Muscle of leg (tissue), 3 donors: ENCODE measurements at regions not wholly inside any gene's neighbourhood (a gene's known extent, or its start where the extent isn't known, plus 50 kb on each side); places are given as distances from the start of the nearest gene placed in this dataset.

ENCODE experiments used
- DNase-seq: peaks from one replicate; pipeline ENCODE4 v3.0.0; 2013
- H3K27ac ChIP-seq: one replicate; pipeline ENCODE4 v1.5.1; 2013; ENCODE audit warnings: mild to moderate bottlenecking, low read length, control low read depth
- H3K27me3 ChIP-seq: one replicate; pipeline ENCODE4 v1.6.1; 2013; ENCODE audit warnings: low read length; ENCODE audit not compliant: control insufficient read depth, insufficient read depth
- H3K36me3 ChIP-seq: one replicate; pipeline ENCODE4 v1.6.1; 2013; ENCODE audit warnings: low read length; ENCODE audit not compliant: control insufficient read depth, insufficient read depth
- H3K4me1 ChIP-seq: one replicate; pipeline ENCODE4 v1.6.1; 2013; ENCODE audit warnings: low read length; ENCODE audit not compliant: control insufficient read depth, insufficient read depth
- H3K4me3 ChIP-seq: one replicate; pipeline ENCODE4 v1.5.1; 2013; ENCODE audit warnings: low read length, control low read depth
- H3K9me3 ChIP-seq: replicated peaks from 2 replicates; pipeline ENCODE4 v1.6.1; 2013; ENCODE audit warnings: low read depth, low read length; ENCODE audit not compliant: control insufficient read depth
- WGBS: methylation state at CpG from one replicate; pipeline ENCODE4 v1.1.5; 2013; ENCODE audit warnings: missing lambda C conversion rate; ENCODE audit not compliant: insufficient coverage; 5-methylcytosine and 5-hydroxymethylcytosine counted together

DNA sequence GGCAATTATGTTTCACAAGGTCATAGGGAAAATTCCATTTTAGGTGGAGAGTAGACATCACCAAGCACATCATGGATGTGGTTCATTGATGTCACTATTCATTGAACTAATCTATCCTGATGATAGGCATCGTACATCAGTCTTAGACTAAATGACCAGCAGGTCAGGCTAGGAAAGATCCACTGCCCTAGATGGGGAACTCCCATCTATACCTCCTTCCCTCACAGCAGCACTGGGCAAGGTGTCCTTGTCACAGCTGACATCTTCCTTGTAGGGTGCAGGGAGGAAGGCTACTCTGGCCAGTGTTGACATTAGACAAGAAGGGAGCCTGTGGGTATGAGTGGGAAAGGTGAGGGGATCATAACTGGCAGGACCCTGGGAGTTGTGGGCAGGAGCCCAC lies 63.8 kb upstream of the CAPRIN2 start:
- no peak for DNase-seq
- Histone ChIP-seq H3K27me3 (peaks cover 13% of the 10 kb centered on the region), H3K36me3 (no peaks in the 10 kb centered on the region), H3K27ac (no peak overlapping the region), H3K4me1 (peaks cover 6% of the 10 kb centered on the region), H3K4me3 (no peak overlapping the region), H3K9me3 (no peaks in the 10 kb centered on the region)
- WGBS = no CpG with 5 or more reads among the region's 1 CpG

GRCh38 chr12:30816742-30817465 lies 62.2 kb upstream of the CAPRIN2 start:
- H3K27ac ChIP-seq = no peak overlapping the region
- no peaks in the 10 kb centered on the region for H3K36me3 ChIP-seq
- WGBS = 89% methylated on average over 3 of the region's 6 CpGs
- DNase-seq = no peak
- H3K4me1 ChIP-seq = peaks cover 2% of the 10 kb centered on the region
- H3K9me3 ChIP-seq = no peaks in the 10 kb centered on the region
- no peak overlapping the region for H3K4me3 ChIP-seq
- H3K27me3 ChIP-seq = peaks cover 7% of the 10 kb centered on the region

- DNase-seq = no peak
- no peaks in the 10 kb centered on the region for H3K36me3 ChIP-seq
- H3K27ac ChIP-seq = no peak overlapping the region
- H3K4me1 ChIP-seq = no peaks in the 10 kb centered on the region
- H3K9me3 ChIP-seq = no peaks in the 10 kb centered on the region
- no peak overlapping the region for H3K4me3 ChIP-seq
- H3K27me3 ChIP-seq = peaks cover 5% of the 10 kb centered on the region
These were observed 59.5 kb upstream of the CAPRIN2 start for GRCh38 chr12:30814295-30814655.

DNA sequence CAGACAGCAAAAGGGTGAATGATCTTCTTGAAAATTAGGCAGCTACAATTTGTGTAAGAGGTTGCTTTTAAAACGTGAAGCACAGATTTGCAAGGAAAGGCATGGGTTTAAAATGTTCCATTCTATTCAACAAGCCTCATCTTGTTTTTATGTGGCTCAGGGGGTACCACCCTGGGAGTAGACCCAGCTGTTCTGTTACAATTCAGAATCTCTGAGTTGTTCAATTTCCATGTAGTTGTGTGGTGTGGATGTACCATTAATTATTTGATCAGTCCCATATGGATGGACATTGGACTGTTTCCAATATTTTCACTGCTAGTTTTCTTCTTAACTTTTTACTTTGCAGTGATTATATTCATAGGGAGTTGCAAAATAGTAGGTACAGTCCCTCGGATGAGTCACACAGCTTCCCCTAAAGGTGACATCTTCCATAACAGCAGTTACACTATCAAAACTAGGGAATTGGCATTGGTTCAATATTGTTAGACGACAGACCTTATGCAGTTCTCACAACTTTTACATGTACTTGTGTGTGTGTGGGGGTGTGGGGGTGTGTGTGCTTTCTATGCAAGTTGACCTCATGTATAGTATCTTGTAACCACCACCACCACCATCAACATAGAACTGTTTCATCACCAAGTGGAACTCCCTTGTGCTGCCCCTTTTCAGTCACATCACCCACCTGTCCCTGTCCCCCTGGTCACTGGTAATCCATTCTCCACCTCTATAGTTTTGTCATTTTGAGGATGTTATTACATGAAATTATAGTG lies 59.0 kb upstream of the CAPRIN2 start:
- H3K9me3 ChIP-seq = no peaks in the 10 kb centered on the region
- no CpG with 5 or more reads among the region's 3 CpGs for WGBS

DNA sequence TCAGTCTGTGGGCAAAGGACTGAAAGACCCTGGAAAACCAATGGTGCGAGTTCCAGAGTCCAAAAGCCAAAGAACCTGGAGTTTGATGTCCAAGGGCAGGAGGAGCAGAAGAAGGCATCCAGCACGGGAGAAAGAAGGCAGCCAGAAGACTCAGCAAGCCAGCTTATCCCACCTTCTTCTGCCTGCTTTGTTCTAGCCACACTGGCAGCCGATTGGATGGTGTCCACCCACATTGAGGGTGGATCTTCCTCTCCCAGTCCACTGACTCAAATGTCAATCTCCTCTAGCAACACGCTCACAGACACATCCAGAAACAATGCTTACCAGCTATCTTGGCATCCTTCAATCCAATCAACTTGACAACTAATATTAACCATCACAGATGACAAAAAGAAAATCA lies 57.2 kb upstream of the CAPRIN2 start:
- H3K36me3 ChIP-seq = no peaks in the 10 kb centered on the region
- H3K27me3 ChIP-seq = no peaks in the 10 kb centered on the region
- H3K9me3 ChIP-seq = peaks cover 2% of the 10 kb centered on the region
- H3K4me1 ChIP-seq = no peaks in the 10 kb centered on the region
- H3K4me3 ChIP-seq = no peak overlapping the region
- WGBS = 75% methylated on average over 1 of the region's 4 CpGs
- no peak overlapping the region for H3K27ac ChIP-seq
- DNase-seq = no peak

More for the DNA sequence above, 59.0 kb upstream of the CAPRIN2 start:
- DNase-seq = no peak
- no peaks in the 10 kb centered on the region for H3K4me1 ChIP-seq
- H3K27me3 ChIP-seq = peaks cover 5% of the 10 kb centered on the region
- no peak overlapping the region for H3K4me3 ChIP-seq
- H3K27ac ChIP-seq = no peak overlapping the region
- no peaks in the 10 kb centered on the region for H3K36me3 ChIP-seq

- WGBS = no CpG with 5 or more reads among the region's 2 CpGs
- no peaks in the 10 kb centered on the region for H3K27me3 ChIP-seq
- DNase-seq = no peak
- H3K4me1 ChIP-seq = no peaks in the 10 kb centered on the region
- H3K4me3 ChIP-seq = no peak overlapping the region
- H3K9me3 ChIP-seq = peaks cover 2% of the 10 kb centered on the region
- no peaks in the 10 kb centered on the region for H3K36me3 ChIP-seq
- no peak overlapping the region for H3K27ac ChIP-seq
These were observed 56.2 kb upstream of the CAPRIN2 start for GRCh38 chr12:30810918-30811317.

DNA sequence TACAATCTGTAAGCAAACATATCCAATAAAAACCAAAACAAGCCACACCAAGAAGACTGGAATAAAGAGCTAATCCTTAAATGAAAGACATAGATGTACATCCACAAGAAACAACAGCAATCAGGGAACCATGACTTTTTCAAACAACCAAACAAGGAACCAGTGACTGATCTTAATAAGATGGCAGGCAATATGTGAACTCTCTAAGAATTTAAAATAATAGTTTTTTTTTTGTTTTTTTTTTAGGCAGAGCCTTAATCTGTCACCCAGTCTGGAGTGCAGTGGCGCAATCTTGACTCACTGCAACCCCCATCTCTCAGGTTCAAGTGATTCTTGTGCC lies 52.9 kb upstream of the CAPRIN2 start:
- Histone ChIP-seq H3K4me3 (no peak overlapping the region), H3K4me1 (no peaks in the 10 kb centered on the region), H3K27me3 (no peaks in the 10 kb centered on the region), H3K9me3 (peaks cover 6% of the 10 kb centered on the region), H3K36me3 (no peaks in the 10 kb centered on the region), H3K27ac (no peak overlapping the region)
- DNase-seq = no peak
- no CpG with 5 or more reads among the region's 1 CpG for WGBS

GRCh38 chr12:30806989-30807694 lies 52.4 kb upstream of the CAPRIN2 start:
- H3K36me3 ChIP-seq = no peaks in the 10 kb centered on the region
- peak; percentile 58 for DNase-seq
- H3K27ac ChIP-seq = no peak overlapping the region
- H3K4me3 ChIP-seq = no peak overlapping the region
- H3K27me3 ChIP-seq = no peaks in the 10 kb centered on the region
- no peaks in the 10 kb centered on the region for H3K4me1 ChIP-seq
- 44% methylated on average over 5 of the region's 7 CpGs for WGBS
- peaks cover 6% of the 10 kb centered on the region for H3K9me3 ChIP-seq

GRCh38 chr12:30805959-30806358 lies 51.2 kb upstream of the CAPRIN2 start:
- Histone ChIP-seq H3K9me3 (peaks cover 6% of the 10 kb centered on the region), H3K4me3 (no peak overlapping the region), H3K27ac (no peak overlapping the region), H3K36me3 (no peaks in the 10 kb centered on the region), H3K27me3 (no peaks in the 10 kb centered on the region), H3K4me1 (no peaks in the 10 kb centered on the region)
- WGBS = no CpG with 5 or more reads among the region's 1 CpG
- DNase-seq = no peak
